ENCODE measurements at regions not wholly inside any gene's neighbourhood (a gene's known extent, or its start where the extent isn't known, plus 50 kb on each side); places are given as distances from the start of the nearest gene placed in this dataset.

DNA sequence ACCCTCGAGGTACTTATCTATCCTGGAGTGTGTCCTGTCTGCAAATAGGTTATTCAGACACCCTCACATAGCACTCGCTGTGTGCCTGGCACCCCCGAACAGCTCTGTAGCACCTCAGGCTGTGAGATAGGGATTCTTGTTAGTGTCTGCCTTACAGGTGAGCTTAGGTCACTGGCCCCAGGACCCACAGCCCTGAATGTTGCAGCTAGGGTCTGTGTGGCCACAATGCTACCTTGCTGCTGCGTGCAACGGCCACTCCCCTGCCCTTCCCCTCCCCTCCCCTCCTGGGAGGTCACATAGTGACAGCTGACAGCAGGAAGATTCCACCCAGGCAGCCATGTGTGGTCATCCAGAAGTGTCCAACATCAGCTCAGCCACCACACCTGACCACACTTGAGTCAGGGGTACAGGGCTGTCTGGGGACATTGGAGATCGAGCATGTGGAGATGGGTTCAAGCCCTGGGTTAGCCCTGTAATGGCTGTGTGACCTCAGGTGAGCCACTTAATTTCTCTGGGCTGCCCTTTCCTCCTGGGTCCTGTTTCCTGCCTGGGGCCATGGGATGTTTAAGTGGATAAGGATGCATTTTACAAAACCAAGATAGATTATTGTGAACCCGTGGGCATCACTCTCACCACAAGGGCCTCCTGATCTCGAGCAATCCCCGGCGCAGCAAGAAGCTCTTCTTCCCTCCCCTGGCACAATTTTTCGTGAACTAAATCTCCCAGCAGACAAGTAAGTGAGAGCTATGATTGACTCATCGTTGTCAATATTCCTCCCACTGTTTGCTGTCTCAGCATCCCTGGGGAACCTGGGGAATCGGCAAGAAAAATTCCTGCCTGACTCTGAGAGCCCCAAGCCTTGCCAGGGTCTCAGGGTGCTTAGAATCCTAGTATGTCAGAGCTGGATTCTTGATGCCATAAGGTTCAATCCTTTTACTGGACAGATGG lies 208.7 kb downstream of the PTPRU start:
- TF ChIP-seq MYC (IDR thresholded peaks at IDR 0.05; ENCODE audit: low read depth, low read length), result no peak
- TF ChIP-seq, protein P1, sequence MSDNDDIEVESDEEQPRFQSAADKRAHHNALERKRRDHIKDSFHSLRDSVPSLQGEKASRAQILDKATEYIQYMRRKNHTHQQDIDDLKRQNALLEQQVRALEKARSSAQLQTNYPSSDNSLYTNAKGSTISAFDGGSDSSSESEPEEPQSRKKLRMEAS (IDR thresholded peaks at IDR 0.05; ENCODE audit: low read depth, low read length), result no peak
- TF ChIP-seq POLR2A (IDR thresholded peaks at IDR 0.05; ENCODE audit: extremely low read depth, insufficient read length), result no peak
- TF ChIP-seq, protein P2, sequence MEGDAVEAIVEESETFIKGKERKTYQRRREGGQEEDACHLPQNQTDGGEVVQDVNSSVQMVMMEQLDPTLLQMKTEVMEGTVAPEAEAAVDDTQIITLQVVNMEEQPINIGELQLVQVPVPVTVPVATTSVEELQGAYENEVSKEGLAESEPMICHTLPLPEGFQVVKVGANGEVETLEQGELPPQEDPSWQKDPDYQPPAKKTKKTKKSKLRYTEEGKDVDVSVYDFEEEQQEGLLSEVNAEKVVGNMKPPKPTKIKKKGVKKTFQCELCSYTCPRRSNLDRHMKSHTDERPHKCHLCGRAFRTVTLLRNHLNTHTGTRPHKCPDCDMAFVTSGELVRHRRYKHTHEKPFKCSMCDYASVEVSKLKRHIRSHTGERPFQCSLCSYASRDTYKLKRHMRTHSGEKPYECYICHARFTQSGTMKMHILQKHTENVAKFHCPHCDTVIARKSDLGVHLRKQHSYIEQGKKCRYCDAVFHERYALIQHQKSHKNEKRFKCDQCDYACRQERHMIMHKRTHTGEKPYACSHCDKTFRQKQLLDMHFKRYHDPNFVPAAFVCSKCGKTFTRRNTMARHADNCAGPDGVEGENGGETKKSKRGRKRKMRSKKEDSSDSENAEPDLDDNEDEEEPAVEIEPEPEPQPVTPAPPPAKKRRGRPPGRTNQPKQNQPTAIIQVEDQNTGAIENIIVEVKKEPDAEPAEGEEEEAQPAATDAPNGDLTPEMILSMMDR (IDR thresholded peaks at IDR 0.05; ENCODE audit: low read depth, low read length), result no peak
- no peak for DNase-seq (ENCODE audit: low read depth)
- H3K4me3 ChIP-seq (ENCODE audit: low read depth, low read length), result no peak overlapping the region

DNA sequence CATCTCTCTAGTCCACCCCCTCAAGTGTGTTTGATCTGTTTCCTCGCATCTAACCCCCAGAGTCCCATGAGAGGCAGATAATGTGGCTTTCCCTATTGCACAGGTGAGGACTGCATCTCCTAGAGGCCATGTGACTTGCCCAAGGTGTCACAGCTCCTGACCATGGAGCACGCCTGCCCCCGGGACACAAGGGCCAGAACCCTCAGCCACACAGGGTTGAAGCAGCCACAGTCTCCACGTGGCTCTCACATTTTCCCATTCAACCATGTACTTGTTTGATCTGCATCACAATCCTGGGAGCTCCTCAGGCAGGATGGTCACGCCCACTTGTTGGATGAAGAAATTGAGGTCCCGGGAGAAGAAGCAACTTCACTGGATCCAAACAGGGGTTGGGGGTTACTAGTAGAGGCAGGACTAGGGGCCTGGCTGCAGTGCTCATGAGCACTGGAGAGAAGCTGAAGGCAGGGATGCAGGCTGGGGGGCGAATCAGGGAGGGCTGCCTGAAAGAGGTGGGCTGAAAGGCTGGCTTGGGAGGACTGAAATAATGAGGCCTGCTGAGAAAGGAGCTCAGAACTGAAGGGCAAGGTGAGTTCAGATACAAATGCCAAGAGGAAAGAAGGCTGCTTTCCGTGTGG lies 207.9 kb downstream of the PTPRU start:
- no peak overlapping the region for H3K4me3 ChIP-seq (ENCODE audit: low read depth, low read length)
- TF ChIP-seq POLR2A (IDR thresholded peaks at IDR 0.05; ENCODE audit: extremely low read depth, insufficient read length) (no peak), MYC (IDR thresholded peaks at IDR 0.05; ENCODE audit: low read depth, low read length) (no peak)
- TF ChIP-seq, protein P2 (IDR thresholded peaks at IDR 0.05; ENCODE audit: low read depth, low read length), result no peak
- TF ChIP-seq, protein P1 (IDR thresholded peaks at IDR 0.05; ENCODE audit: low read depth, low read length), result no peak
- DNase-seq (ENCODE audit: low read depth), result no peak

DNA sequence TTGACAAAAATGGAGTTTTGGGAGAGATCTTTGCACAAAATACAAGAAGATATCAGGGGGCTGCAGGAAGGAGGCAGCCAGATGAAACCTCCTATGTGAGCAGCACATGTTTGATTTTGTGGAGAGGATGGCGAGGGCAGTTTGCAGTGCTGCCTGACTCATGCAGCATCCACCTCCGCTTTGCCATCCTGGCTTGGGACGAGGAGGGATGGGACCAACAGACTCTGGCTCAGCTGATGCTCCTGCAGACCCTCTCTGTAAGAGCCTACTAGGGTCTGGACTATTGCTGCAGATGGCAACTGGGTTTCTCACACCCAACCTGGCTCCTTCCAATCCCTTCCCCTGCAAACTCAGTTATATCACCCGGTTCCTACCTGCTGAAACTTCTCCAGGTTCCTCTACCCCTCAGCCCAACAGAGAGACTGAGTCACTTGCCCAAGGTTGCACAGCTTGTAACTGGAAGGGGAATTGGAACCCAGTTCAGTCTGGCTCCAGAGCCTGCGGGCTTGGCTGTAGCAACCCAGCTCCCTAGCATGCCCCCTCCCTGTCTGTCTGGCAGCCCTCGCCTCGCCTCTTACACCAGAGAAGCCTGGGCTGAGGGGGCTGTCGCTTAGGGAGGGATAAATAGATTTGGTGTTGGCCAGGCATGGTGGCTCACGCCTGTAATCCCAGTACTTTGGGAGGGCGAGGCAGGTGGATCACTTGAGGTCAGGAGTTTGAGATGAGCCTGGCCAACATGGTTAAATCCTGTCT lies 205.8 kb downstream of the PTPRU start:
- no peak for TF ChIP-seq MYC (IDR thresholded peaks at IDR 0.05; ENCODE audit: low read depth, low read length)
- TF ChIP-seq, protein P2 (IDR thresholded peaks at IDR 0.05; ENCODE audit: low read depth, low read length), result no peak
- TF ChIP-seq, protein P1 (IDR thresholded peaks at IDR 0.05; ENCODE audit: low read depth, low read length), result no peak
- TF ChIP-seq POLR2A (IDR thresholded peaks at IDR 0.05; ENCODE audit: extremely low read depth, insufficient read length), result no peak
- no peak for DNase-seq (ENCODE audit: low read depth)
- H3K4me3 ChIP-seq (ENCODE audit: low read depth, low read length), result no peak overlapping the region

DNA sequence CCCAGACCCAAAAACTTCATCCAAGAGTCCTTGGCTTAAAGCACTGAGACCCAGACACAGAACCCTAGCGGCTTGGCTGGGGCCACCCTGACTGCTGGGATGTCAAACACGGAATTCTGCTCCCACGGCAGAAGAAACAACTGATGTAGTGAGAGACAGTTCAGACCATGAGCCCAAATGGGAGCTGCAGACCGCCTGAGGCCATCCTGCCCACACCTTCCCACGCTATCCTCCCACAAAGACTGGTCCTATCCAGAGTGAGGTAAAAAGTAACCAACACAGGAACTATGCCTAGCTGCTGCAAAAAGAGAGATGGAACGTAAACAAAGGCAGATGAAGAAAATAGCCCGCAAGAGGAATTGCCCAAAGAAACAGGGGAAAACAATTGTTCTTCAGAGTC lies 203.3 kb downstream of the PTPRU start:
- TF ChIP-seq, protein P1 (IDR thresholded peaks at IDR 0.05; ENCODE audit: low read depth, low read length), result no peak
- TF ChIP-seq, protein P2 (IDR thresholded peaks at IDR 0.05; ENCODE audit: low read depth, low read length), result no peak
- TF ChIP-seq MYC (IDR thresholded peaks at IDR 0.05; ENCODE audit: low read depth, low read length), result no peak
- no peak for TF ChIP-seq POLR2A (IDR thresholded peaks at IDR 0.05; ENCODE audit: extremely low read depth, insufficient read length)
- H3K4me3 ChIP-seq (ENCODE audit: low read depth, low read length), result no peak overlapping the region
- DNase-seq (ENCODE audit: low read depth), result no peak

DNA sequence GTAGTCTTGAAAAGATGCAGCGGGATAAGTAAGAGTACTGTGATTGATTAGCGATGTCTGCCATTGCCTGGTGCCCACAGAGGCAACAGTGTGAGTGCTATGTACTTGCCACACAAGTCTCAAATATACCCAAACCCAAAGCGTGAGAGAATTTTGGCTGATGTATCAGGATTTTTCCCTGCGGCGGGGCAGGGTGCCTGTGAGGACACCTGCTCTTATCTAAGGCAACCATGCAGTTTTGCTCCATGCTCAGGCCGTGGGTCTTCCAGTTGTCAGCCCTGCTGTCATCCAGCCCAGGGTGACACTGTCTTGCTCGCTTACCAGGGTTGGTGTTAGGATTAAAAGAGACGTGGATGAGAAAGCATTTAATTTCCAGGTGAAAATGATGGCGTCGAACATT lies 202.7 kb downstream of the PTPRU start:
- TF ChIP-seq MYC (IDR thresholded peaks at IDR 0.05; ENCODE audit: low read depth, low read length) (no peak), POLR2A (IDR thresholded peaks at IDR 0.05; ENCODE audit: extremely low read depth, insufficient read length) (no peak)
- TF ChIP-seq, protein P2 (IDR thresholded peaks at IDR 0.05; ENCODE audit: low read depth, low read length), result no peak
- TF ChIP-seq, protein P1 (IDR thresholded peaks at IDR 0.05; ENCODE audit: low read depth, low read length), result no peak
- no peak overlapping the region for H3K4me3 ChIP-seq (ENCODE audit: low read depth, low read length)

More for the DNA sequence above, 202.7 kb downstream of the PTPRU start:
- no peak for DNase-seq (ENCODE audit: low read depth)

Data from NB4 (cell line).